ENCODE measurements at regions not wholly inside any gene's neighbourhood (a gene's known extent, or its start where the extent isn't known, plus 50 kb on each side); places are given as distances from the start of the nearest gene placed in this dataset.

DNA sequence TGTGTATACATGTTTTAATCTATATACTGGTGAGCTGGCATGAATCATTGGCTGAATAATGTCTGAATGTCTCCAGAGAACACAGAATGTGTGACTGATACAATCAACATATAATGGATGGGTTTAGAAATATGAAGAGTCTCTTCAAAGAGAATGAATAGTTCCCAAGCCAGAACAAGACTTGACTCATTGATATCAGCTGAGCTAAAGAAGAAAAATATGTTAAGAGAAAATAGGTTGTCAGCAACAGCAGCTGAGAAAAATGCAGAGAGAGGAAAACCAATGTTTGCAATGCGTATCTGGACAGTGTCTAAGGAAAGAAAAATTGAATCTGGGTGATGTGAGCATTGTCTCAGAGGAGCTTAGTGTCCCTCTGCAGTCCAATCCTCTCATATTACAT, 1281.8 kb upstream of the TENM4 start:
- TF ChIP-seq EGR1 (IDR thresholded peaks at IDR 0.05; ENCODE audit: borderline replicate concordance, low read depth, low read length) (no peak), JUND (IDR thresholded peaks at IDR 0.05; ENCODE audit: low read length) (no peak), TBP (IDR thresholded peaks at IDR 0.05; ENCODE audit: low read depth, low read length) (no peak), POLR2A (IDR thresholded peaks at IDR 0.05; ENCODE audit: control extremely low read depth in 1 of 2, low read depth in 2 of 2, low read length in 2 of 2) (no peak), HDAC2 (IDR thresholded peaks at IDR 0.05; ENCODE audit: borderline replicate concordance in 1 of 2, low read depth in 2 of 2, low read length in 2 of 2) (no peak), JUN (IDR thresholded peaks at IDR 0.05; ENCODE audit: low read depth, low read length) (no peak), EZH2 (IDR thresholded peaks at IDR 0.05; ENCODE audit: low read depth, low read length, severe bottlenecking) (no peak)
- TF ChIP-seq, protein P1, sequence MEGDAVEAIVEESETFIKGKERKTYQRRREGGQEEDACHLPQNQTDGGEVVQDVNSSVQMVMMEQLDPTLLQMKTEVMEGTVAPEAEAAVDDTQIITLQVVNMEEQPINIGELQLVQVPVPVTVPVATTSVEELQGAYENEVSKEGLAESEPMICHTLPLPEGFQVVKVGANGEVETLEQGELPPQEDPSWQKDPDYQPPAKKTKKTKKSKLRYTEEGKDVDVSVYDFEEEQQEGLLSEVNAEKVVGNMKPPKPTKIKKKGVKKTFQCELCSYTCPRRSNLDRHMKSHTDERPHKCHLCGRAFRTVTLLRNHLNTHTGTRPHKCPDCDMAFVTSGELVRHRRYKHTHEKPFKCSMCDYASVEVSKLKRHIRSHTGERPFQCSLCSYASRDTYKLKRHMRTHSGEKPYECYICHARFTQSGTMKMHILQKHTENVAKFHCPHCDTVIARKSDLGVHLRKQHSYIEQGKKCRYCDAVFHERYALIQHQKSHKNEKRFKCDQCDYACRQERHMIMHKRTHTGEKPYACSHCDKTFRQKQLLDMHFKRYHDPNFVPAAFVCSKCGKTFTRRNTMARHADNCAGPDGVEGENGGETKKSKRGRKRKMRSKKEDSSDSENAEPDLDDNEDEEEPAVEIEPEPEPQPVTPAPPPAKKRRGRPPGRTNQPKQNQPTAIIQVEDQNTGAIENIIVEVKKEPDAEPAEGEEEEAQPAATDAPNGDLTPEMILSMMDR (IDR thresholded peaks at IDR 0.05; ENCODE audit: control extremely low read depth in 1 of 3, insufficient read depth in 1 of 3, low read depth in 1 of 3, low read length in 3 of 3): no peak
- TF ChIP-seq, protein P2, sequence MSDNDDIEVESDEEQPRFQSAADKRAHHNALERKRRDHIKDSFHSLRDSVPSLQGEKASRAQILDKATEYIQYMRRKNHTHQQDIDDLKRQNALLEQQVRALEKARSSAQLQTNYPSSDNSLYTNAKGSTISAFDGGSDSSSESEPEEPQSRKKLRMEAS (IDR thresholded peaks at IDR 0.05): no peak
- TF ChIP-seq, protein P3, sequence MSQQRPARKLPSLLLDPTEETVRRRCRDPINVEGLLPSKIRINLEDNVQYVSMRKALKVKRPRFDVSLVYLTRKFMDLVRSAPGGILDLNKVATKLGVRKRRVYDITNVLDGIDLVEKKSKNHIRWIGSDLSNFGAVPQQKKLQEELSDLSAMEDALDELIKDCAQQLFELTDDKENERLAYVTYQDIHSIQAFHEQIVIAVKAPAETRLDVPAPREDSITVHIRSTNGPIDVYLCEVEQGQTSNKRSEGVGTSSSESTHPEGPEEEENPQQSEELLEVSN (IDR thresholded peaks at IDR 0.05): no peak

Measured in H1 (cell line).